ENCODE measurements at regions not wholly inside any gene's neighbourhood (a gene's known extent, or its start where the extent isn't known, plus 50 kb on each side); places are given as distances from the start of the nearest gene placed in this dataset.

DNA sequence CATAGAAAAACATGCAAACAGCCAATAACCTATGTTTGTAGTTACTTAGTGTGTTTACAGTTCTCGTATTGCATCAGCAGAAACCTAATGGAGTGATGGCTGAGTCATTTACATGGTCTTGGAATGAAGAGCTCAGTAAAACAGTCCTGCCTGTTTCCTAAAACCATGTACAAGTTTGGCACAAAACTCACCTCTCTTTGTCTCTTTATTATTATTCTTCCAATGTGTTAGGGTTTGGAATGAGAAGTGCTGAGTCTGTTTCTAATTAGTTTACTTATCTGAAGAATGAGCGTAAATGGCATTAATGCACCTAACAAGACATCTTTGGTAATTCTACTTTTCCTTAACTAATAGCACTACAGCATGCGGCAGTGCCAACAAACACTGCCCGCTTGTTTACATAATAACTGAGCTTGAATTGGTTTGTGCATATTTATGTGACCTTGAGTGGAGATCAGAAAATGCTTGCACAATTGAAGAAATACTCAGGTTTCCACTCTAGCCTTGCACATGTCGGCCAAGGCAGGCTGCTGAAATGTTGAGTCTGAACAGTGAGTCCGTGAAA lies 385.4 kb upstream of the SEMA6D start:
- DNase-seq (ENCODE audit: low read depth): no peak

DNA sequence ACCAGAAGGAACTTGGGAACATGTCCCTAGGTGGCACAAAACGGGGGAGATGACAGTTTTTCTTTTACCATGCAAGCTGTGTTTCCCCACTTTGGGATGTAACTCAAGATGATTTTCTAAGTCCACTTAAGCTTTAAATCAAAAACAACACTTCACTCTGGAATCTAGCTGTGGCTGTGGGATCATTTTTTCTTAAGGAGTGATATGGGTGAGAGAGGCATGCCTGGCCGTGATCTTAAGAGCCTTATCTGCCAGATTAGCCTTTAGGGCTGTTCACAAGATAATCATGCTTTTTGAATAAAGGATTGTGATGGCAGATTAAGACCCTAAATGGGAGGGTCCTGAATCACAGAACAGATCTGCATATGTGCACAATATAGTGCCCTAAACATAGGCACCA lies 384.8 kb upstream of the SEMA6D start:
- no peak for DNase-seq (ENCODE audit: low read depth)

DNA sequence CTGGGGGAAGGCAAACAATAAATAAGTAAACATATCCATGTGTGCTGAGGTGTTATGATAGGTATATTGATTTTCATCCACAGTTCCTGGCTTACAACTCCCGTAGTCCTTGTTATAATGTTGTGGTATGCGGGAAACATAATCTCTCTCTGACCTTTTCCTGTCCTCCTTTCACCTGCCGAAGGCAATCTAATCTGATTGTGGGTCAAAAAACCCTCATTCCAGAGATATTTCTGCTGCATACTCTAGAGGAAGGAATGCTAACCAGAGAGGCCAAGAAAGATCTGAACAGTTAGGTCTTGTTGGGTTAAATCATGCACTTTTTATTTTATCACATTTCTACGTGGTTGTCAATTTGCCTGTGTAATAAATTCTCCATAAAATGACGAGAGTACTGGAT lies 383.6 kb upstream of the SEMA6D start:
- DNase-seq (ENCODE audit: low read depth): no peak

DNA sequence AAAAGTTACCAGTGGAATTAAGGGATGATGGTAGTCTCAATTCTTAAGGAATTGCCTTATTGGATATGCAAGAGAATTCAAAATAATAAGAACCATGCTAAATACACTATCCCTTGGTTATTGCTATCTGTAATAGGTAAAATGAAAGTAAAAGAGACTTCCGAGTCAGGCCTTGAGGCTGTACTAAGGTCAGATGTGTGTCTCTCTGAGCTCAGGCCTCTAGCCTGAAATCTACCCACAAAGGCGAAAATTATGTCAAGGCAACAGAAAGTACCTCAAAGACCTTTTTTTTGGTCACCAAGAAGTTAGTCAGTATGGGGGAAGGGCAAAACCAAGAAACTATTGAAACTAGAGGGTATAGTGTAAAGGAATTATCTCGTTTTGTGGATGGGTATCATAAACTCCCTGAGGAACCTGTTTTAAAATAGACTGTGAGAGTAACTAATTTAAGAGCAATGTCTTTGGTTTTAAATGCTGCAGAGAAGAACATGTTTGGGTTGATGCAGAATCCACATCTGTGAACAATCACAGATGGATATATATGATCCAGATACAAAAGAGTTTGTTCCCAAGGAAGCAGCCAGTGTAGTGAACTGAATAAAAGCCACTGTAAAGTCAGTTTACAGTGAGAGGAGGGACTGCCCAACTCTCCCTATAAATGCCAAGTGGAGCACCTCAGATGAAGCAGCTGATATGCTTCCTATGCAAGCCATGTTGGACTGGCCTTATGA lies 382.3 kb upstream of the SEMA6D start:
- DNase-seq (ENCODE audit: low read depth): no peak

DNA sequence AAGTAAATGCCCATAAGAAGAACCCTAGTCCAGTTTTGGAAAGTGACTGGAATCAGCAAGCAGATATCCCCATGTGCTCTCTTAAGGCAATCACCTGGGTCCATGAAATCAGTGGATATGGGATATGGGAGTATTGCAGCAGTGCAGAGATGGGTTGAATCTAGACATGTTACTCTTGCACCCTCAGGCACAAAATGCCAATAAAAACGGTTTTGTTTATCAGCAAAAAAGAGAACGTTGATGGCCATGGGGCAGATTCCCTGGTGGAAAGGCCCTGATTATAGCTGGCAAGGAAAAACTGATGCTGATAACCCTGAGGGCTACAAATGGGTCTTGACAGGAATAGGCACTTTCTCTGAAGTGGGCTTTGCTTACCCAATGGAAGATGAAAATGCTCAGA lies 380.2 kb upstream of the SEMA6D start:
- no peak for DNase-seq (ENCODE audit: low read depth)

DNA sequence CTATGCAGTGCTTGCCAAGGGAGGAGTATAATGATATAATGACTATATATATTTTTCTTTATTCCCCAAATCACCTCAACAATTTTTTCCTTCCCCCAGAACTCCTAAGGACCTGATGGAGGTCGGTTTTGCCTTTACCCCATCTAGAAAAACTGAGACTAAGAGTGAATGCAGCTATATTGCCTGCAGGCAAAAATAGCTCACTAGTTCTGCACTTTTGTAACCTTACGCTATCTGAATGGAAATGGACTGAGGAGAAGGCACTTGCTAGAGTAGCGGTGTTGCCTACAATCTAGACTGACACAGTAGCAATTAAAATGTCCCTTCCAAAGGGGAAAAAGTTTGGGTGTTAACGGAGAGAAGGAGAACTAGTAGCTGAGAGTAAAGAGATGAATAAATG lies 379.5 kb upstream of the SEMA6D start:
- DNase-seq (ENCODE audit: low read depth): no peak

DNA sequence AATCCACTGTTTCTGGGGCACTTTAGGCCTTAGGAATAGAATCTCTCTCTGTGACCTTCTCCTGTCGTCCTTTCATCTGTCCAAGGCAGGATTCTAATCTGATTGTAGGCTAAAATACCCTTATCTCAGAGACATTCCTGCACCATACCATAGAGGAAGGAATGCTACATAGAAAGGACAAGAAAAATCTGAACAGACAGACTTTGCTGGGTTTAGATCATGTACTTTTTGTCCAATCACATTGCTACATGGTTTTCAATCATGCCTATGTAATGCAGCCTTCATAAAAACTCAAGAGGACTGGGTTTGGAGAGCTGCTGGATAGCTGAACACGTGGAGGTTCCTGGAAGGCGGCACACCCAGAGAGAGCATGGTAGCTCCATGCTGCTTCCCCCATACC lies 378.5 kb upstream of the SEMA6D start:
- DNase-seq (ENCODE audit: low read depth): no peak

DNA sequence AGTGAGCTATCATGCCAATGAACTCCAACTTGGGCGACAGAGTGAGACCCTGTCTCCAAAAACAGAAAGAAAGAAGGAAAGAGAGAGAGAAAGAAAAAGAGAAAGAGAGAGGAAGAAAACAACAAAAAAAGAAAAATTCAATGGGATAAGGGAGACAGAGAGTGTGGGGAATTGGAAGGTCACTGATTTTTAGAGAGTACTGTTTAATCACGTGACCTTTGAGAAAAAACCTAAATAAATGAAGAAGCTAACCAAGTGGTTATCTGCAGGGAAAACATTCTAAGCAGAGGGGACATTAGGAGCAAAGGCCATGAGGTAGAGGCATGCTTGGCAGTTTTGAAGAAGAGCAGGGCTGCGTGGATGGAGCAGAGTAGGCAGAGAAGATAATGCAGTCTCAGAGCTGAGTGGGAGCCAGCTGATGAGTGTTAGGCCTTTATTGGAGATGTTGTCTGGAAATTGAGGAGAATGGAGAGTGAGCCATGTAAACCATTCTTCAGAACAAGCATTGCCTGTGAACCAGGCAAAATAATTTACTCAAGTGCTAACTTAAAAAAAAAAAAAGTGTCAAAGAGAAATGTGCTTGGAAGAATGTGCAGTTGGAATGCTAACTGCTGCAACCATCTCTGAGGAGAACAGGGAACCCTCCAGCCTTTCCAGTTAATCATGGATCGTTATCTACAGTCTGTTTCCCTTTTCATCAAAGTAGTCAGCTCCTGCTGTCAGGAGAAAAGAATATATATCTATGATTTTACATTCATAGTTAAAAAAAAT lies 377.3 kb upstream of the SEMA6D start:
- DNase-seq (ENCODE audit: low read depth): no peak

DNA sequence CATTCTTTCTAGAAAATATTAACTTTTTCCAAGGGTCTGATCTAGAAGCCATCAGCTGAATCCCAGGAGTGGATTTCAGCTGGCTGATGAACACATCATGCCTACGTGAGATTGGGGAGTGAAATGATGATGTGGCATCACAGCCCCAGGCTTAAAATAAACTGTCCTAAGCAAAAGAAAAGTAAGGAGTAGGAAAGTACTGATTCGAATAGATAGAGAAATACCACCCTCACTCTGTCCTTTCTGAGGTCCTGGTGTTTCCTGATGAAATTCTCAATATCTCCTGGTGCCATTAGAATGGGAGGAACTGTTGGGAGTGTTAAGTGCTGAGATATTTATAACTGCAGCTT lies 376.8 kb upstream of the SEMA6D start:
- DNase-seq (ENCODE audit: low read depth): no peak

DNA sequence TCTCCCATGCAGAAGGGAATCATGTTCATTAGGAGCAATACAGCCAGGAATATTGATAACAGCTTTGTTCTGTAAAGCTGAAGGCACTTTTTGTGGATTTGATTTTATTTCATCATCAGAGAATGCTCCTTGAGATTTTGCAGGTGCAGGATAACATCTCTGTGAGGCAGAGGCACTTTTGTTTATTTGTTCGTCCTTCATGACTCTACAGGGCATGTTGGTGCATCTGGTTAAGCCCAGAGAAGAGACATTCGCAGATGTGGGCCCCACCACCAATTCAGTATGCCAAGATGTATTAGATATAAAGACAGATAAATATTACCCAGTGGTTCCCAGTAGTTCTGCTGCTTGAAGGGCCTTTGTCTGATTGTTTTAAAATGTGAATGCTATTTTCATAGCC lies 368.1 kb upstream of the SEMA6D start:
- DNase-seq (ENCODE audit: low read depth): no peak

DNA sequence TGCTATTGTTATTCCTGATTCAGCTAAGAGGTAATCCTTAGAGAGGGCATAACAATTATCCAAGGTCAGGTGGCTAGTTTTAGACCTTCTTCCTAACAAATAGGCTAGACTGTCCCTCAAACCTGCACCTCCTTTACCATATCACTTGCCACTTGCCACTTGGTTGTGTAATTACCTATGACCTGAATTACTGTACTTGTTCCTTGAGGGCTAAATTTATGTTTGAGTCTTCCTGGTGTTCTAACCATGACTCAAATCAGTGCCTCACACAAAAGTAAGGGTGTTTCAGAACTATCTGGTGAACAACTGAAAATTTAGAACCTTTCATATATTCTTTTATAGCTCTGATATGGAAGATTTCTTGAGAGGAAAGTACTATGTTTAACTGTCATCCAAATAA lies 365.8 kb upstream of the SEMA6D start:
- DNase-seq (ENCODE audit: low read depth): no peak

DNA sequence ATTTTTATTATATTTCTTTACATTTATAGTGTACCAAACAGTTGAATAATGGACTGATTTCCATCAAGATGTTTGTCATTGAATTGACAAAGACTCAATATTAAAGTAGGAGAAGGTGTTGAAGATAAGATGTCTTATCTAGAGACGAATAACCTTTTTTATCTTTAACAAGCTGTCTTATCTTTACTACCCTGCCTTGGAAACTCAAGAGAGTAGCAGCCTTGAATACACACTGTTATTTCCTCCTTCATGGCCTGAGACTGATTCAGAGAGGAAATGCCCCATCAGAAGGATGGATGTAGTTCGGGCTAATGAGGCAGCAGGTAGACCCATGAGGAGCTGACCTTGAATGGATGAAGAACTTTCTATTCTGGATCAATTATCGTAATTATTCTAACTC lies 365.1 kb upstream of the SEMA6D start:
- no peak for DNase-seq (ENCODE audit: low read depth)

DNA sequence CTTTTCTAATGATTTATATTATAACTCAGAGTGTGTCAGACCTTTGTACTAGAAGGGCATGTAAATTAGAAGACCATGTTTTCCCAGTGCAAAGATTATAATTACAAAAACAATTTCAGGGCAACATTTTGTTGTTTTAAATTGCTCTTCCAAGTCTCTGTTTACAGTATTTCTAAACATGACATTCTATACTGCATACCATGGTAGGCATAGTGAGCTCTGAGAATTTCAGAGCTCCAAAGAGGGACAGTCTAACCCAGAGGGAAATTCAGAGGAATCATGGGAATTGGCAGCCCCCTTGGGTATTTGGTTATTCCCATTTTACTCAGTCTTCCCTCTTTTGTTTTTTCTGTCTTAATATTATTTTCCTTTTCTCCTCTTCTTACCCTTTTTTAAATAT lies 361.5 kb upstream of the SEMA6D start:
- no peak for DNase-seq (ENCODE audit: low read depth)

DNA sequence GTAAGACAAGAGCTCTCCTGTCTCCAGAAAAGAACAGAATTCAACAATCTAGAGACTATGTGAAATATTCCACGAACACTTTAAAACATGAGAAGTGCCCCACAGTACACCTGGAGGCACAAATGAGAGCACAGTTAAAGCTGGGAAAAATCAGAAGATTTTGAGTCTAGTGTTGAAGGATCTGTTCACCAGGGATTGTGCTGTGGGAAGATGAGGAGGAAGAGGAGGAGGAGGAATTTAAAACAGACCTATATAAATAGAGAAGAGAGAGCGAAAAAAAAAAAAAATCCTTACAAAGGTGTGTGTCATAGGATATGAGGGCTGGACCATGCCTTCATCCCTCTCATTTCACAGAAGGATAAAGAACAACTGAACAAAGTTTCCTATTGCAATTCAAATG lies 361.0 kb upstream of the SEMA6D start:
- no peak for DNase-seq (ENCODE audit: low read depth)

DNA sequence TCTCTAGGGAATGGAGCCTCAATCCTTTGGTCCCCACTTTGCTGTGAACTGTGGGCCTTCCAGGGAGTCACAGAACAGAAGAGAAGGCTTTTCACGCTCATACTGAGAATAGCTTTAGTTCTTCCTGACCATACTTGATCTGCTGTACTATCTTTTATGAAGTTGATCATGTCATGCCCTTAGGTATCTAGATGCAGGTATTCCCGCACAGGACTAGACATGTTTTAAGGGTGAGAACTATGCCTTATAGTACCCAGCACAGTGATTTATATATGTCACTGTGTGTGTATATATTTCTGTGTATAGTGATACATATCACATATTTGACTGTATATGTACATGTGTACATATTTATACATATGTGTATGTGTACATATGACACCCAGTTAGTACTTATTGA lies 358.4 kb upstream of the SEMA6D start:
- DNase-seq (ENCODE audit: low read depth): no peak

DNA sequence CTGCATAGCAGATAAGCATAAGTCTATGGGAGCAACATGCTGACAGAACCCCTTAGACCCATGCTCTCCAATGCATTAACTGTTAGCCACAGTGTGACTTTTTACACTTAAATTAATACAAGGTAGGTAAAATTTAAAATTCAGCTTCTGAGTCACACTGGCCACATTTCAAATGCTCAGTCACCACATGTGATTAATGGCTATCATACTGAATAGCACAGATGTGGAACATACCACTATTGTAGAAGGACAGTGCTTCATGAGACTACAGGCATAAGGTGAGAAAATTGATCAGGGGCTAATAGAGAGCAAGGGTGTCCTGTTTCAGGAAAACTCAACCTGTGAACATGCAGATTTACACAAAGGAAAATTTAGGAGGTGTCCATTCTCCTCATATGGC lies 357.0 kb upstream of the SEMA6D start:
- DNase-seq (ENCODE audit: low read depth): no peak

DNA sequence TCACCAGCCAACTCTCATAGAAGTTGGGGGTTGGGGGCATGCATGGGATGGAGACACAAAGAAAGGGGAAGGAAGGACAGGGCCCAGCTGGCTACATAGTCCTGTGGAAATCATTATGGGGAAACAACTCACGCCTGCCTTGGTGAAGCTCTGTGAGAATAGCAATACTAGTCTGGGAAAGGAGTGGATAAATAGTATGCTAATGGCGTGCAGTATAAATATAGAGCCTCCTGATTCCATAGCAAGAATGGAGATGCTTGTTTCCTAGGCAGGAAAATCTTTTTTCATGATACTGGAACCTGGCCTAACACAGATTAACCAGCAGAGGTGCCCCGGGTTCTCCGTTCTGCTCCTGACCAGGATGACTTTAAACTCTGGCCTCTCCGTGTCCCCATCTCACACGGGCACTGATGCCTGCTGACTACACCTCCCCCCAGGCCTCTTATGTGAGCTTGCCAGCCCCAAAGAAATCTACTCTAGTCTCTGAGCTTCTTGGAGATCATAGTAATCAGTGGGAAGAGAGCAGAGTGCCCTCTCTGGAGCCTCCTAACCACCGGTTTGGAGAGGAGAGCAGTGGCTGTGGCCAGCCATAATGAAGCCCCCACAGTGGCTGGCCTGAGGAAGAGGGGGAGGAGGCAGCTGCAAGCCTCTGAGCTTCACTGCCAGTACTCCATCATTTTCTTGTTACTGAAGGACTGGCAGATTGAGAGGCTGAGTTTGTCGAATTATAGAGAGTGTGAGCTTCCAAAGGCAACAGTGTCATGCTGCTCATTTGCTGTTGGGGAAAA lies 355.0 kb upstream of the SEMA6D start:
- no peak for DNase-seq (ENCODE audit: low read depth)

DNA sequence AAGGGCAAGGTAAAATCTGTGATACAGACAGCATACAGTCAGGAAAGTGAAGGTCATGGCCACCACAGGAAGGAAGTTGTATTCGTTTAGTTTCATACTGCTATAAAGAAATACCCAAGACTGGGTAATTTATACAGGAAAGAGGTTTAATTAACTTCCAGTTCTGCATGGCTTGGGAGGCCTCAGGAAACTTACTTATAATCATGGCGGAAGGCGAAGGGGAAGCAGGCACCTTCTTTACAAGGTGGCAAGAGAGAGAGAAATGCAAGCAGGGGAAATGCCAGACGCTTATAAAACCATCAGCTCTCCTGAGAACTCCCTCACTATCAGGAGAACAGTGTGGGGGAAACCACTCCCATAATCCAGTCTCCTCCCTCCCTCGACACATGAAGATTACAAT lies 353.7 kb upstream of the SEMA6D start:
- no peak for DNase-seq (ENCODE audit: low read depth)

DNA sequence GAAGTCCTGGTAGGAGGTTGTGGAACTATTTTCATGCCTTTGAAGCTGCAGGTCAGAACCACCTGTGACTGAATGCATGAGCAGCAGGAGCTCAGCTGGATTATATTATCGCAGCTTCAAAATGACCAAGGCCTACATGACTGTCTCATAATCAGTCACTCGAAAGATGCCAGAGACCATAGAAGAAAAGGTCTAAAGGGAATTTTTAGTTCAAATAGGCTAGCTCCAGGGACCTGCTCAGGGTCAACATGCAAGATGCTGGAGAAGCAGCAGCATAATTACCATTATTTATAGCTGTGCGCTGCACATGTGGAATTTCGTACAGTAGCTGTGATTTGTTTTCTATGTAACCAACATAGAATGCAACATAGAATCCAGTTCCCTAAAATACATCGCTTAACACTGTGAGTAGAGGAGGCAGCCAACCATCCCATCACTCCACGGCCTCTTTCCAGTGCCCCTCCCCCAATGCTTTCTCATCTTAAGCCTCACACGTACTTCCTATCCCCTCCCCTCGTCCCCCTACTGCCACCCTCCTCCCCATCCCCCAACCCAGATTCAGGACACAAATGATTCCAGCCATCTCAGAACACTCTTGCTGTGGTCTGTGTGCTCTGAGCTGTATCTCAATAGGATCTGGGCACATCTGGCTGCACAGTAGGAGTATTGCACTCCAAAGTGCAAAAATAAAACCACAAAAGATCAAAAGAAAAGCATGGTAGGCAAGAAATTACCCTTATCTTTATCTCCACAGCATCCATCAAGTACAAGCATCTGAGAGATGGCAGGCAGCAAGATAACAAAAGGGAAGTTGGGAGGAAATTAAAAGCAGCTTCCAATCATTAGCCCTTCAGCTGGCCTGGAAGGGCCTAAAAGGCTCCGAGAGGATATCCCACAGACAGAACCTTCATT lies 352.8 kb upstream of the SEMA6D start:
- DNase-seq (ENCODE audit: low read depth): no peak

DNA sequence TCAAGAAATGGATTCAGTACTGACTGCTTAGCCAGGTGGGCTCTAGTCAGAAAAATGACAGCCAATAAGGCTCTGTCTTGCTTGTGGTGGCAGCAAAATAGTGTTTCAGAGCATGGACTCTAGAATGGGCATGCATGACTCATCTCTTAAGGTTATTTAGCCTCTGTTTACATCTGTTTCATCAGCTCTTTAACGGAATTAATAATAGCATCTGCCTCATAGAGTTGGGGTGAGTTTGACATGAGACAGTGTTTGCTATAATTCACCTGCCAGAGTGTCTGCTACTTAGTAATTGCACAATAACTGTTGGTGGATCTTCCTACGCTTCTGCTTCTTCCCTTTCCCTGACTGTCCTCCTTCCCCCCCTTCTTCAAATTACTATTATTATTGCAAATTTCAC lies 350.4 kb upstream of the SEMA6D start:
- DNase-seq (ENCODE audit: low read depth): no peak

DNA sequence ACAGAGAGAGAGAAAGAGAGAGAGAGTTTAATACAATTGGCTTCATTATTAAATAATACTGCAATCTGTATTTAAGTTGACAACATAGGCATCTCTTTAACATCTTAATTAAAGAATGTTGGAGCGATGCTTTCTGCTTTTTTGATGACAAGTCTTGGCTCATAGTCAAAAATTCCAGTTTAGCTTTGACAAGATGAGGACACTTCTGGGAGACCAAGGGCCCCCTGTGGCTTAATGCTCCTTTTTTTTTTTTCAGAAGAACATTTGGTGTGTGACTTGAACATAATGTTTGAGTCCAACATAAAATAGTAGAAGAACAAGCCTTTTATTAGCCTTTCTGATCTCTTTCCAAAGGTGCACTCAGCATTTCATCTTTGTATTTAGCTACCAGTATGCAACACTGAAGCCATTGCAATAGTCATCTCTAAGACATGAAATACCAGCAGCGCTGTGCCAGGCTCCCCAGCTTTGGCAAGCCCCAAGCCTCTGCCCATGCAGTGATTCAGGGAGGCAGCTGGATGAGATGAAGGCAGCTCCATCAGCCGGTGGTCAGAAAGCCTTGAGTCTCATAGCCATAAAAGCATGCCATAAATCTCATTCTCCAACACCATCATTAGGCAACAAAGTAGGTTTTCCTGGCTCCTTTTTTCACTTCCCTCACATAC lies 349.4 kb upstream of the SEMA6D start:
- no peak for DNase-seq (ENCODE audit: low read depth)
